ENCODE measurements at regions not wholly inside any gene's neighbourhood (a gene's known extent, or its start where the extent isn't known, plus 50 kb on each side); places are given as distances from the start of the nearest gene placed in this dataset.

DNA sequence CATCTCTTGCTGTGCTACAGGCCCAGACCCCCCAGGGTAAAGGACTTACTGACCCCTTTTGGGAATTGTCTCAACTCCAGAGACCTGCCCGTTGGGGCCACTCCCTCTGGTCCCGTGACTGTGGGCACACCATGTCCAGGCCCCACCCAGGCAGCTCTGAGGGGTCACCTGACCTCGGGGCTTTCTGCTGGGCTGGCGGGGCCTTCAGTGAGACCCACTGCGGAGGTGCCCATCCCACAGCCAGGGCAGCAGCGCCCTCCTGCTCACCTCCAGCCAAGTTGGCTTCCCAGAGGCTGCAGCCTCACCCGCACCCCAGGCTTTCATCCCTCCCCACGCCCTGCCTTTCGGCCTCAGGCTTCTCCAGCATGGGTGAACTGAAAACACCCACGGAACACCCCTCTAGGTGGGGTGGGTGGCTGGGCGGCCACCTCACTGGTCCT is 147.2 kb downstream of the DNAJB6 start:
- H3K36me3 ChIP-seq (ENCODE audit: insufficient read depth, low read length) = no peaks in the 10 kb centered on the region
- H3K79me2 ChIP-seq (ENCODE audit: insufficient read depth, low read length) = no peaks in the 10 kb centered on the region
- TF ChIP-seq, protein P1, sequence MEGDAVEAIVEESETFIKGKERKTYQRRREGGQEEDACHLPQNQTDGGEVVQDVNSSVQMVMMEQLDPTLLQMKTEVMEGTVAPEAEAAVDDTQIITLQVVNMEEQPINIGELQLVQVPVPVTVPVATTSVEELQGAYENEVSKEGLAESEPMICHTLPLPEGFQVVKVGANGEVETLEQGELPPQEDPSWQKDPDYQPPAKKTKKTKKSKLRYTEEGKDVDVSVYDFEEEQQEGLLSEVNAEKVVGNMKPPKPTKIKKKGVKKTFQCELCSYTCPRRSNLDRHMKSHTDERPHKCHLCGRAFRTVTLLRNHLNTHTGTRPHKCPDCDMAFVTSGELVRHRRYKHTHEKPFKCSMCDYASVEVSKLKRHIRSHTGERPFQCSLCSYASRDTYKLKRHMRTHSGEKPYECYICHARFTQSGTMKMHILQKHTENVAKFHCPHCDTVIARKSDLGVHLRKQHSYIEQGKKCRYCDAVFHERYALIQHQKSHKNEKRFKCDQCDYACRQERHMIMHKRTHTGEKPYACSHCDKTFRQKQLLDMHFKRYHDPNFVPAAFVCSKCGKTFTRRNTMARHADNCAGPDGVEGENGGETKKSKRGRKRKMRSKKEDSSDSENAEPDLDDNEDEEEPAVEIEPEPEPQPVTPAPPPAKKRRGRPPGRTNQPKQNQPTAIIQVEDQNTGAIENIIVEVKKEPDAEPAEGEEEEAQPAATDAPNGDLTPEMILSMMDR (conservative IDR thresholded peaks at IDR 0.05; ENCODE audit: low read length) = no peak
- TF ChIP-seq EZH2phosphoT487 (IDR thresholded peaks at IDR 0.05; ENCODE audit: borderline replicate concordance) = no peak
- H3K4me3 ChIP-seq (ENCODE audit: low read length, poor library complexity, severe bottlenecking) = no peak overlapping the region
- H3K4me2 ChIP-seq (ENCODE audit: low read depth, low read length, poor library complexity, severe bottlenecking) = no peak overlapping the region
- no peaks in the 10 kb centered on the region for H4K20me1 ChIP-seq (ENCODE audit: insufficient read depth, low read length, poor library complexity, severe bottlenecking)
- H3K9me3 ChIP-seq (ENCODE audit: insufficient read depth, low read depth, low read length) = no peaks in the 10 kb centered on the region
- H3K9me2 ChIP-seq (replicated peaks; ENCODE audit: low read depth, low read length) = no peaks in the 10 kb centered on the region
- H3K4me1 ChIP-seq (ENCODE audit: insufficient read depth, low read length, poor library complexity, severe bottlenecking) = no peaks in the 10 kb centered on the region
- H3K9ac ChIP-seq (ENCODE audit: low read depth, low read length, poor library complexity, severe bottlenecking) = no peak overlapping the region
- H3F3A ChIP-seq (ENCODE audit: low read depth) = no peaks in the 10 kb centered on the region
- no peak overlapping the region for H2AFZ ChIP-seq (ENCODE audit: low read length)
- H3K27me3 ChIP-seq (ENCODE audit: insufficient read depth, low read length, poor library complexity, severe bottlenecking) = no peaks in the 10 kb centered on the region

DNA sequence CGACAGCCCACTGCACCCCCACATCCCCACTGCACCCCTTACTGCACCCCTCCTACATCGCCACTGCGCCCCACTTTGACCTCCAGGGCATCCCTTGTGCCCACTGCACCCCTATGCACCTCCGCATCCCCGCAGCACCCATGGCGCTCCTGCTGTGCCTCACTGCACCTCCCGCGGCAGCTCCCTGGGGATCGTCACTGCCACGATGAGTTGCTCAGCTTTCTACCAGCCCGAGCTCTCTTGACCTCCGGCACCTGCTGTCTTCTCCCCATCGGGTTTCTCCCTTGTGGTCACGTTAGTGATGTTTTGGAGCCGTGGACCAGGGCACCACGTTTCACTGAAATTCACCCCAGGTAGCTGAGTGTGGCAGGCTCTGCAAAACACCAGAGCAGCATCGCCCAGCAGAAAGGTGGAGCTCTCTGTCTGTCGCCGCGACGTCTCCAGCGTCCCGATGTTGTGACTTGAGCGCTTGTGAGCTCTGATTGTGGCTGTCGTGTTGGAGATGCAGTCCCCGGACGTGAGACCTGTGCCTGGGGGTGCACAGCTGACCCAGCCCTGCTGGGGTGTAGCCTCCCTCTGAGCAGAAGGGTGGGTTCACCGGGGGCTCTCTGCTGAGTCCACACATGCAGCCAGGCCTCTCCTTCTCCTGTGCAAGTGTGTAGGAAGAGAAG is 147.7 kb downstream of the DNAJB6 start:
- no peaks in the 10 kb centered on the region for H3K4me1 ChIP-seq (ENCODE audit: insufficient read depth, low read length, poor library complexity, severe bottlenecking)
- no peak overlapping the region for H3K9ac ChIP-seq (ENCODE audit: low read depth, low read length, poor library complexity, severe bottlenecking)
- H3F3A ChIP-seq (ENCODE audit: low read depth) = no peaks in the 10 kb centered on the region
- no peaks in the 10 kb centered on the region for H3K27me3 ChIP-seq (ENCODE audit: insufficient read depth, low read length, poor library complexity, severe bottlenecking)
- no peaks in the 10 kb centered on the region for H4K20me1 ChIP-seq (ENCODE audit: insufficient read depth, low read length, poor library complexity, severe bottlenecking)
- no peaks in the 10 kb centered on the region for H3K9me3 ChIP-seq (ENCODE audit: insufficient read depth, low read depth, low read length)
- no peak overlapping the region for H3K4me2 ChIP-seq (ENCODE audit: low read depth, low read length, poor library complexity, severe bottlenecking)
- TF ChIP-seq, protein P1 (conservative IDR thresholded peaks at IDR 0.05; ENCODE audit: low read length) = no peak
- no peak for TF ChIP-seq EZH2phosphoT487 (IDR thresholded peaks at IDR 0.05; ENCODE audit: borderline replicate concordance)
- H3K9me2 ChIP-seq (replicated peaks; ENCODE audit: low read depth, low read length) = no peaks in the 10 kb centered on the region
- H3K4me3 ChIP-seq (ENCODE audit: low read length, poor library complexity, severe bottlenecking) = no peak overlapping the region
- H3K36me3 ChIP-seq (ENCODE audit: insufficient read depth, low read length) = no peaks in the 10 kb centered on the region
- no peak overlapping the region for H2AFZ ChIP-seq (ENCODE audit: low read length)
- no peaks in the 10 kb centered on the region for H3K79me2 ChIP-seq (ENCODE audit: insufficient read depth, low read length)

DNA sequence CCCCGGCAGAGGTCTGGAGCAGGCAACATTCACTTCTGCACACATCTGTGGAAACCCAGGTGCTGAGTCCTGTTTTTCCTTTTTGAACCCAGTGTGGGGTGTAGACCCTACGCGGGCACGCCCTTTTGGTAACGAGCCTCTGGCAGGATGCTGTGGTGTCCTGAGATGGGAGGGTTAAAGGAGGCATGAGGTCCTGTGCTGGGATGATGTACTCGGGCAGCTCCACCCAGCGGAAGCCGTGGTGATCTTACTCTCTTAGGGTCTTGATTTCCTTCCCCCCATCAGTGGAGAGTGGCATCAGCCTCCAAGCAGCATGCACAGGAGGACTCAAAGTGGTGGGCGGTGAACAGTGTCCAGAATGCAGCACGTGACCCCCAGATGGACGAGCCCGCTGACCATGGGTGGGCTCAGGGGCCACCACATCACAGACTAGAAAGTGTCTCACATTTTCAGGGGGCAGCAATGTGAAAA is 148.6 kb downstream of the DNAJB6 start:
- Histone ChIP-seq H3K79me2 (ENCODE audit: insufficient read depth, low read length) (no peaks in the 10 kb centered on the region), H4K20me1 (ENCODE audit: insufficient read depth, low read length, poor library complexity, severe bottlenecking) (no peaks in the 10 kb centered on the region), H3K4me1 (ENCODE audit: insufficient read depth, low read length, poor library complexity, severe bottlenecking) (no peaks in the 10 kb centered on the region), H3K9me3 (ENCODE audit: insufficient read depth, low read depth, low read length) (no peaks in the 10 kb centered on the region), H3K36me3 (ENCODE audit: insufficient read depth, low read length) (no peaks in the 10 kb centered on the region), H2AFZ (ENCODE audit: low read length) (no peak overlapping the region), H3K9me2 (replicated peaks; ENCODE audit: low read depth, low read length) (no peaks in the 10 kb centered on the region), H3K27me3 (ENCODE audit: insufficient read depth, low read length, poor library complexity, severe bottlenecking) (no peaks in the 10 kb centered on the region), H3K4me3 (ENCODE audit: low read length, poor library complexity, severe bottlenecking) (no peak overlapping the region), H3K9ac (ENCODE audit: low read depth, low read length, poor library complexity, severe bottlenecking) (no peak overlapping the region), H3K4me2 (ENCODE audit: low read depth, low read length, poor library complexity, severe bottlenecking) (no peak overlapping the region), H3F3A (ENCODE audit: low read depth) (no peaks in the 10 kb centered on the region)
- no peak for TF ChIP-seq EZH2phosphoT487 (IDR thresholded peaks at IDR 0.05; ENCODE audit: borderline replicate concordance)
- TF ChIP-seq, protein P1 (conservative IDR thresholded peaks at IDR 0.05; ENCODE audit: low read length) = no peak

Data from Loucy (cell line).